Panc1 (cell line): ENCODE measurements at regions not wholly inside any gene's neighbourhood (a gene's known extent, or its start where the extent isn't known, plus 50 kb on each side); places are given as distances from the start of the nearest gene placed in this dataset.

Experiments
- ATAC-seq: fragments of 200-7000 bp; cut with Tn5 transposase; 2 replicates; pipeline ENCODE4 v1.9.1; 2020; ENCODE audit warnings: mild to moderate bottlenecking, moderate library complexity
- BruUV-seq: library from RNA; stranded (reverse); fragments of 400-500 nt; replicated peaks from 2 replicates; lab custom pipeline; 2021; lab: Mats Ljungman, UMichigan
- CTCF ChIA-PET: fragments of 300-600 bp; sonication (Branson Sonifier 250); formaldehyde crosslinking; loops from one replicate; lab custom pipeline; 2022; ENCODE audit warnings: antibody characterized with exemption; lab: Charles Lee
- POLR2A ChIA-PET: fragments of 300-600 bp; sonication (Branson Sonifier 250); formaldehyde crosslinking; loops from one replicate; lab custom pipeline; 2022; ENCODE audit warnings: antibody characterized with exemption; lab: Charles Lee
- DNase-seq: peaks from one replicate; pipeline ENCODE4 v3.0.0-alpha.2; 2010; ENCODE audit warnings: low read depth, low spot score
- H3K27ac ChIP-seq: 2 replicates; pipeline ENCODE4 v1.5.1; 2011; ENCODE audit warnings: mild to moderate bottlenecking, low read length, inconsistent platforms
- H3K27me3 ChIP-seq: fragments of 200-500 bp; sonication (Bioruptor generic); 2 replicates; pipeline ENCODE4 v1.6.0; 2014; ENCODE audit warnings: low read length, inconsistent platforms; ENCODE audit not compliant: control insufficient read depth, insufficient read depth
- H3K36me3 ChIP-seq: fragments of 200-500 bp; sonication (Bioruptor generic); 2 replicates; pipeline ENCODE4 v1.5.1; 2014; ENCODE audit warnings: inconsistent platforms, mild to moderate bottlenecking, low read length, moderate library complexity; ENCODE audit not compliant: control insufficient read depth, insufficient read depth
- H3K4me1 ChIP-seq: 2 replicates; pipeline ENCODE4 v1.5.1; 2011; ENCODE audit warnings: inconsistent platforms, mild to moderate bottlenecking, low read length, moderate library complexity; ENCODE audit not compliant: control insufficient read depth, insufficient read depth
- H3K4me3 ChIP-seq, 2 experiments: 2 replicates each; pipeline ENCODE4 v1.5.1; 2011 to 2012; ENCODE audit warnings: low read depth in 2 of 2, low read length in 2 of 2, mild to moderate bottlenecking in 2 of 2, inconsistent platforms in 1 of 2, moderate library complexity in 1 of 2
- H3K9me3 ChIP-seq: fragments of 200-500 bp; sonication (Bioruptor generic); 2 replicates; pipeline ENCODE4 v1.5.1; 2014; ENCODE audit warnings: low read depth, mild to moderate bottlenecking, inconsistent platforms, low read length, moderate library complexity; ENCODE audit not compliant: control insufficient read depth, insufficient read depth
- POLR2AphosphoS5 ChIP-seq: IDR thresholded peaks from 2 replicates; pipeline ENCODE4 v1.6.1; 2012; ENCODE audit warnings: mild to moderate bottlenecking, low read depth, low read length, moderate library complexity
- SIN3A ChIP-seq: IDR thresholded peaks from 2 replicates; pipeline ENCODE4 v1.6.1; 2012; ENCODE audit warnings: low read depth, mild to moderate bottlenecking, low read length, moderate library complexity, borderline replicate concordance; ENCODE audit not compliant: insufficient read depth
- TCF7L2 ChIP-seq: IDR thresholded peaks from 2 replicates; pipeline ENCODE4 v1.6.1; 2011; ENCODE audit warnings: mild to moderate bottlenecking, low read depth, low read length, inconsistent platforms
- in situ Hi-C: cut with HindIII; loops from 2 replicates; pipeline ENCODE4 v1.10.0; 2016; ENCODE audit warnings: low sequenced_read_pairs, low pct_unique_long_range_greater_than_20kb
- intact Hi-C: fragments of 100-400 bp; cut with micrococcal nuclease; formaldehyde crosslinking; loops from one replicate; pipeline ENCODE4 v1.10.0; 2022; ENCODE audit not compliant: unreplicated experiment
- TF ChIP-seq, protein P1 (sequence below), 2 experiments: IDR thresholded peaks; 2 replicates each; pipeline ENCODE4 v1.6.1; 2011 to 2012; ENCODE audit warnings: low read depth in 2 of 2, control low read depth in 1 of 2, low read length in 1 of 2, mild to moderate bottlenecking in 1 of 2, moderate library complexity in 1 of 2; ENCODE audit not compliant: insufficient read depth in 1 of 2
- TF ChIP-seq, protein P2 (sequence below): fragments of 450-650 bp; IDR thresholded peaks from 2 replicates; pipeline ENCODE4 v1.5.1; 2017; ENCODE audit warnings: mild to moderate bottlenecking

- ATAC-seq (no peak), DNase-seq (no peak)
- intact Hi-C loops, result no loop called here
- BruUV-seq, result no TSS peak
- in situ Hi-C loops, result no loop called here
- POLR2A ChIA-PET, result no interaction called here
- H3K27ac ChIP-seq, result no peak overlapping the region
- H3K4me3 ChIP-seq, result no peak overlapping the region
- no peaks in the 10 kb centered on the region for H3K27me3 ChIP-seq
- CTCF ChIA-PET, result no interaction called here
- TF ChIP-seq SIN3A (no peak), POLR2AphosphoS5 (no peak), TCF7L2 (no peak)
- TF ChIP-seq, protein P1, sequence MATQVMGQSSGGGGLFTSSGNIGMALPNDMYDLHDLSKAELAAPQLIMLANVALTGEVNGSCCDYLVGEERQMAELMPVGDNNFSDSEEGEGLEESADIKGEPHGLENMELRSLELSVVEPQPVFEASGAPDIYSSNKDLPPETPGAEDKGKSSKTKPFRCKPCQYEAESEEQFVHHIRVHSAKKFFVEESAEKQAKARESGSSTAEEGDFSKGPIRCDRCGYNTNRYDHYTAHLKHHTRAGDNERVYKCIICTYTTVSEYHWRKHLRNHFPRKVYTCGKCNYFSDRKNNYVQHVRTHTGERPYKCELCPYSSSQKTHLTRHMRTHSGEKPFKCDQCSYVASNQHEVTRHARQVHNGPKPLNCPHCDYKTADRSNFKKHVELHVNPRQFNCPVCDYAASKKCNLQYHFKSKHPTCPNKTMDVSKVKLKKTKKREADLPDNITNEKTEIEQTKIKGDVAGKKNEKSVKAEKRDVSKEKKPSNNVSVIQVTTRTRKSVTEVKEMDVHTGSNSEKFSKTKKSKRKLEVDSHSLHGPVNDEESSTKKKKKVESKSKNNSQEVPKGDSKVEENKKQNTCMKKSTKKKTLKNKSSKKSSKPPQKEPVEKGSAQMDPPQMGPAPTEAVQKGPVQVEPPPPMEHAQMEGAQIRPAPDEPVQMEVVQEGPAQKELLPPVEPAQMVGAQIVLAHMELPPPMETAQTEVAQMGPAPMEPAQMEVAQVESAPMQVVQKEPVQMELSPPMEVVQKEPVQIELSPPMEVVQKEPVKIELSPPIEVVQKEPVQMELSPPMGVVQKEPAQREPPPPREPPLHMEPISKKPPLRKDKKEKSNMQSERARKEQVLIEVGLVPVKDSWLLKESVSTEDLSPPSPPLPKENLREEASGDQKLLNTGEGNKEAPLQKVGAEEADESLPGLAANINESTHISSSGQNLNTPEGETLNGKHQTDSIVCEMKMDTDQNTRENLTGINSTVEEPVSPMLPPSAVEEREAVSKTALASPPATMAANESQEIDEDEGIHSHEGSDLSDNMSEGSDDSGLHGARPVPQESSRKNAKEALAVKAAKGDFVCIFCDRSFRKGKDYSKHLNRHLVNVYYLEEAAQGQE (IDR thresholded peaks at IDR 0.05; ENCODE audit: insufficient read depth in 1 of 2, low read depth in 2 of 2, low read length in 1 of 2), result no peak
- no peaks in the 10 kb centered on the region for H3K36me3 ChIP-seq
- H3K9me3 ChIP-seq, result no peaks in the 10 kb centered on the region
- peaks cover 13% of the 10 kb centered on the region for H3K4me1 ChIP-seq
Measured at GRCh38 chr15:62938825-62939224, 103.7 kb upstream of the TPM1 start.

- H3K9me3 ChIP-seq, result no peaks in the 10 kb centered on the region
- CTCF ChIA-PET, result interaction anchor here (0.6 kb wide), 1 partner anchor 11 kb away, joined by 3 read pairs; no protein-coding TSS in a partner anchor
- H3K4me3 ChIP-seq, result no peak overlapping the region
- no peak for DNase-seq
- TF ChIP-seq TCF7L2, result no peak
- no peak for TF ChIP-seq POLR2AphosphoS5
- TF ChIP-seq, protein P1 (IDR thresholded peaks at IDR 0.05; ENCODE audit: insufficient read depth in 1 of 2, low read depth in 2 of 2, low read length in 1 of 2), result no peak
- no peak for TF ChIP-seq SIN3A
- TF ChIP-seq, protein P2, sequence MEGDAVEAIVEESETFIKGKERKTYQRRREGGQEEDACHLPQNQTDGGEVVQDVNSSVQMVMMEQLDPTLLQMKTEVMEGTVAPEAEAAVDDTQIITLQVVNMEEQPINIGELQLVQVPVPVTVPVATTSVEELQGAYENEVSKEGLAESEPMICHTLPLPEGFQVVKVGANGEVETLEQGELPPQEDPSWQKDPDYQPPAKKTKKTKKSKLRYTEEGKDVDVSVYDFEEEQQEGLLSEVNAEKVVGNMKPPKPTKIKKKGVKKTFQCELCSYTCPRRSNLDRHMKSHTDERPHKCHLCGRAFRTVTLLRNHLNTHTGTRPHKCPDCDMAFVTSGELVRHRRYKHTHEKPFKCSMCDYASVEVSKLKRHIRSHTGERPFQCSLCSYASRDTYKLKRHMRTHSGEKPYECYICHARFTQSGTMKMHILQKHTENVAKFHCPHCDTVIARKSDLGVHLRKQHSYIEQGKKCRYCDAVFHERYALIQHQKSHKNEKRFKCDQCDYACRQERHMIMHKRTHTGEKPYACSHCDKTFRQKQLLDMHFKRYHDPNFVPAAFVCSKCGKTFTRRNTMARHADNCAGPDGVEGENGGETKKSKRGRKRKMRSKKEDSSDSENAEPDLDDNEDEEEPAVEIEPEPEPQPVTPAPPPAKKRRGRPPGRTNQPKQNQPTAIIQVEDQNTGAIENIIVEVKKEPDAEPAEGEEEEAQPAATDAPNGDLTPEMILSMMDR, result no peak
- no TSS peak for BruUV-seq
- H3K27me3 ChIP-seq, result no peaks in the 10 kb centered on the region
- intact Hi-C loops, result no loop called here
- no peaks in the 10 kb centered on the region for H3K36me3 ChIP-seq
- peaks cover 13% of the 10 kb centered on the region for H3K4me1 ChIP-seq
- in situ Hi-C loops, result no loop called here
- peak; percentile 41 for ATAC-seq
- POLR2A ChIA-PET, result interaction anchor here (0.6 kb wide), 1 partner anchor 114 kb away, joined by 15 read pairs; no protein-coding TSS in a partner anchor
- H3K27ac ChIP-seq, result peak overlapping the region; percentile 1
Measured at GRCh38 chr15:62940093-62940754, 102.3 kb upstream of the TPM1 start.
